ENCODE measurements at regions not wholly inside any gene's neighbourhood (a gene's known extent, or its start where the extent isn't known, plus 50 kb on each side); places are given as distances from the start of the nearest gene placed in this dataset.

DNA sequence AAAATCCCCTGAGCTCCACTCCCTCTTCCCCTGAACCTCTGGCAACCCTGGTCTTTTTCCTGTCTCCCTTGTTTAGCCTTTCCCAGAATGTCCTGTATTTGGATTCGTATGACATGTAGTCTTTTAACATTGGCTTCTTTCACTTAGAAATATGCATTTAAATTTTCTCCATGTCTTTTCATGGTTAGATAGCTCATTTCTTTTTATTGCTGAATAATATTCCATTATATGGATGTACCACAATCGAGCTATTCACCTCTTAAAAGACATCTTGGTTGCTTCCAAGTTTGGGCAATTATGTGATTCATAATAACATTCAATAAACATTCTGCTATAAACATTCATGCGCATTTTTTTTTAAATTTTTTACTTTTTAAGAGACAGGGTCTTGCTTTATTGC lies 99.6 kb upstream of the ZNF536 start:
- intact Hi-C loops (cut with DNase I), result no loop called here
- Histone ChIP-seq H3K27ac (ENCODE audit: low read length) (no peak overlapping the region), H3K27me3 (ENCODE audit: control insufficient read depth, insufficient read depth) (no peaks in the 10 kb centered on the region), H3K9me3 (ENCODE audit: control insufficient read depth, low read length) (no peaks in the 10 kb centered on the region), H3K4me1 (ENCODE audit: control insufficient read depth, insufficient read depth, low read length) (no peaks in the 10 kb centered on the region), H3K4me3 (ENCODE audit: low read length) (no peak overlapping the region)
- no peak for ATAC-seq
- WGBS, result 85% methylated on average over 3 of the region's 3 CpGs
- DNase-seq, result no peak

DNA sequence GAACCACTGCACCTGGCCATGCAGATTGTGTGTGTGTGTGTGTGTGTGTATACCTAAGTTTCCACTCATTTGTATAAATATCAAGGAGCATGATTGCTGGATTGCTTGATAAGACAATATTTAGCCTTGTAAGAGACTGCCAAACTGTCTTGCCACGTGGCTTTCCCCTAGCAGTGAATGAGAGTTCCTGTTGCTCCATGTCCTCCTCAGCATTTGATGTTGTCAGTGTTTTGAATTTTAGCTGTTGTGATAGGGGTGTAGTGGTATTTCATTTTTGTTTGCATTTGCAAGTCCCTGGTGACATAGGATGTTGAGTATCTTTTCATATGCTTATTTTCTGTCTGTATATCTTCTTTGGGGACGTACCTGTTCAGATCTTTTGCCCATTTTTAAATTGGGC lies 99.0 kb upstream of the ZNF536 start:
- ATAC-seq, result no peak
- H3K4me1 ChIP-seq (ENCODE audit: control insufficient read depth, insufficient read depth, low read length), result no peaks in the 10 kb centered on the region
- H3K27me3 ChIP-seq (ENCODE audit: control insufficient read depth, insufficient read depth), result no peaks in the 10 kb centered on the region
- H3K9me3 ChIP-seq (ENCODE audit: control insufficient read depth, low read length), result no peaks in the 10 kb centered on the region
- DNase-seq, result no peak
- H3K4me3 ChIP-seq (ENCODE audit: low read length), result no peak overlapping the region
- intact Hi-C loops (cut with DNase I), result no loop called here
- H3K27ac ChIP-seq (ENCODE audit: low read length), result no peak overlapping the region
- 74% methylated on average over 2 of the region's 2 CpGs for WGBS

GRCh38 chr19:30274987-30275386 lies 97.2 kb upstream of the ZNF536 start:
- DNase-seq (no peak), ATAC-seq (no peak)
- H3K27me3 ChIP-seq (ENCODE audit: control insufficient read depth, insufficient read depth), result no peaks in the 10 kb centered on the region
- H3K9me3 ChIP-seq (ENCODE audit: control insufficient read depth, low read length), result no peaks in the 10 kb centered on the region
- H3K4me3 ChIP-seq (ENCODE audit: low read length), result no peak overlapping the region
- 77% methylated on average over 3 of the region's 3 CpGs for WGBS
- intact Hi-C loops (cut with DNase I), result no loop called here
- H3K27ac ChIP-seq (ENCODE audit: low read length), result no peak overlapping the region
- H3K4me1 ChIP-seq (ENCODE audit: control insufficient read depth, insufficient read depth, low read length), result no peaks in the 10 kb centered on the region

GRCh38 chr19:30276011-30276882 lies 95.9 kb upstream of the ZNF536 start:
- no peaks in the 10 kb centered on the region for H3K4me1 ChIP-seq (ENCODE audit: control insufficient read depth, insufficient read depth, low read length)
- intact Hi-C loops (cut with DNase I), result no loop called here

DNA sequence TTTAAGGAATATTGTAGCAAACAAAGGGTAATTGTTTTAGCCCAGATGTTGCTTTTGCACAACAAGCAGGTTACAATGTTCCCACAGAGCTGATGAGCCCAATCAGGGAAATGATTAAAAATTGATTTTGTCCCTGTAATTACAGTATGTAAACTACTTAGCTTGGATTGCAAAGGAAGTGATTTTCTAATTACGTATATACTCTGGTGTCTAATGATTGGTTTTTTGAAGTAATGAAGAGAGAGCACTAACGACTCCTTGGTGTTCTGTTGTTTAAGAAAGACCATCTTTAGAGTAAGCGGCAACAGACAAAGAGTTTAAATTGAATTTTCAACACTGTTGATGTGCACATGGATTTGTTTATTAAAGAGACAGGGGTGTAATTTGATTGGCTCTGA lies 95.3 kb upstream of the ZNF536 start:
- Histone ChIP-seq H3K27ac (ENCODE audit: low read length) (no peak overlapping the region), H3K9me3 (ENCODE audit: control insufficient read depth, low read length) (no peaks in the 10 kb centered on the region), H3K4me1 (ENCODE audit: control insufficient read depth, insufficient read depth, low read length) (no peaks in the 10 kb centered on the region), H3K4me3 (ENCODE audit: low read length) (no peak overlapping the region), H3K27me3 (ENCODE audit: control insufficient read depth, insufficient read depth) (no peaks in the 10 kb centered on the region)
- no peak for DNase-seq
- ATAC-seq, result no peak
- intact Hi-C loops (cut with DNase I), result no loop called here
- WGBS, result 59% methylated on average over 3 of the region's 3 CpGs

More at GRCh38 chr19:30276011-30276882, 95.9 kb upstream of the ZNF536 start:
- no peaks in the 10 kb centered on the region for H3K27me3 ChIP-seq (ENCODE audit: control insufficient read depth, insufficient read depth)
- H3K4me3 ChIP-seq (ENCODE audit: low read length), result no peak overlapping the region
- H3K27ac ChIP-seq (ENCODE audit: low read length), result no peak overlapping the region
- no peaks in the 10 kb centered on the region for H3K9me3 ChIP-seq (ENCODE audit: control insufficient read depth, low read length)
- ATAC-seq, result no peak
- WGBS, result 42% methylated on average over 11 of the region's 11 CpGs
- DNase-seq, result no peak

DNA sequence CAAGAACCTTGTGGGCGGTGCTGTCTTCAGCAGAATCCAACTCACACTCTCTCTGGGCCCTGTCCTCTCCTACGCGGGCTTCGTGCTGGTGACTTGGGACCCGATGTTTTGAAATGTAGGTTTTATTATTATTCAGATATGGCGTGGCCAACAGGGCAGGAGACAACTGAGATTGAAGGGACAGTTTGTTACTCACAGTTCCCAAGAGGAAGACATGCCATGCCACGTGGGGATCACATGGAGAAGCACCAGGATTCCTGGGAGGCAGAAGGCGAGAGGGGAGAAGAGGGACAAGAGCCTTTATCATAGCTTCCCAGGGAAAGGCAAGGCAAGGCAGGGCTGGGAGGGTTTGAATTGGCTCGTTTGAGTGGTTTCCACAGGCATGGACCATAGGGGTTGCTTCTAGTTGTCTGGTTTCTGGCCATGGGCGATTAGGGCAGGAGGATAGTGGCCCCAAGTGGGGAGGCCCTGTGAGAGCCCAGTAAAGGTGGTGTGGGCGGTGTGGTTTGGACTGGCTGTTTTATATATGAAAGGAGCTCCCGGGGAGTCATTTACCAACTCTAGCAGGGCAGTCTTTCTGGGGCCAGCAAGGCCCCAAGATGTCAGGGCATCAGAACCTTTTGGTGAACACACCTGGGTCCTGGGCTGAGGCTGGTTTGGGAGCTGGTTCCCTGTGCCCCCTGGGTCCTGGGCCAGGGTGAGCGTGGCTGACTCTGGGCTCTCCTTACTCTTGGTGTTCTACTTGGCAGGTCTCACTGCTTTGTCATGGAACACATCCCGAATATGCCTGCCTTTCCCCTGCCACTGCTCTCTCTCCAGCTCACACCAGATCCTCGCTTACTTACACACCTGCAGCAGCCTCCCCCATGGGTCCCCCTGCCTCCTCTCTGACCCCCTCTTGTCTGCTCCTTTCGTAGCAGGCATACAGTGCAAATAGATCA lies 94.0 kb upstream of the ZNF536 start:
- no peak overlapping the region for H3K4me3 ChIP-seq (ENCODE audit: low read length)
- H3K4me1 ChIP-seq (ENCODE audit: control insufficient read depth, insufficient read depth, low read length), result no peaks in the 10 kb centered on the region
- H3K9me3 ChIP-seq (ENCODE audit: control insufficient read depth, low read length), result no peaks in the 10 kb centered on the region
- 82% methylated on average over 16 of the region's 16 CpGs for WGBS
- intact Hi-C loops (cut with DNase I), result no loop called here
- DNase-seq (no peak), ATAC-seq (no peak)
- no peaks in the 10 kb centered on the region for H3K27me3 ChIP-seq (ENCODE audit: control insufficient read depth, insufficient read depth)
- H3K27ac ChIP-seq (ENCODE audit: low read length), result no peak overlapping the region

GRCh38 chr19:30278882-30279254 lies 93.3 kb upstream of the ZNF536 start:
- 92% methylated on average over 9 of the region's 9 CpGs for whole genome bisulfite sequencing
- H3K4me3 ChIP-seq (ENCODE audit: low read length), result no peak overlapping the region
- intact Hi-C loops (cut with DNase I), result no loop called here
- no peak for ATAC-seq
- no peaks in the 10 kb centered on the region for H3K4me1 ChIP-seq (ENCODE audit: control insufficient read depth, insufficient read depth, low read length)
- H3K9me3 ChIP-seq (ENCODE audit: control insufficient read depth, low read length), result no peaks in the 10 kb centered on the region
- no peak overlapping the region for H3K27ac ChIP-seq (ENCODE audit: low read length)
- H3K27me3 ChIP-seq (ENCODE audit: control insufficient read depth, insufficient read depth), result no peaks in the 10 kb centered on the region
- no peak for DNase-seq

GRCh38 chr19:30280018-30280417 lies 92.2 kb upstream of the ZNF536 start:
- WGBS, result 86% methylated on average over 6 of the region's 6 CpGs
- DNase-seq (no peak), ATAC-seq (no peak)
- intact Hi-C loops (cut with DNase I), result no loop called here
- Histone ChIP-seq H3K27ac (ENCODE audit: low read length) (no peak overlapping the region), H3K4me3 (ENCODE audit: low read length) (no peak overlapping the region), H3K27me3 (ENCODE audit: control insufficient read depth, insufficient read depth) (no peaks in the 10 kb centered on the region), H3K4me1 (ENCODE audit: control insufficient read depth, insufficient read depth, low read length) (no peaks in the 10 kb centered on the region), H3K9me3 (ENCODE audit: control insufficient read depth, low read length) (no peaks in the 10 kb centered on the region)

- no peak for DNase-seq
- Histone ChIP-seq H3K27ac (ENCODE audit: low read length) (no peak overlapping the region), H3K27me3 (ENCODE audit: control insufficient read depth, insufficient read depth) (no peaks in the 10 kb centered on the region), H3K4me3 (ENCODE audit: low read length) (no peak overlapping the region), H3K4me1 (ENCODE audit: control insufficient read depth, insufficient read depth, low read length) (no peaks in the 10 kb centered on the region), H3K9me3 (ENCODE audit: control insufficient read depth, low read length) (no peaks in the 10 kb centered on the region)
- 84% methylated on average over 7 of the region's 7 CpGs for WGBS
- ATAC-seq, result no peak
- intact Hi-C loops (cut with DNase I), result no loop called here
Measured at GRCh38 chr19:30281906-30282305, 90.3 kb upstream of the ZNF536 start.

DNA sequence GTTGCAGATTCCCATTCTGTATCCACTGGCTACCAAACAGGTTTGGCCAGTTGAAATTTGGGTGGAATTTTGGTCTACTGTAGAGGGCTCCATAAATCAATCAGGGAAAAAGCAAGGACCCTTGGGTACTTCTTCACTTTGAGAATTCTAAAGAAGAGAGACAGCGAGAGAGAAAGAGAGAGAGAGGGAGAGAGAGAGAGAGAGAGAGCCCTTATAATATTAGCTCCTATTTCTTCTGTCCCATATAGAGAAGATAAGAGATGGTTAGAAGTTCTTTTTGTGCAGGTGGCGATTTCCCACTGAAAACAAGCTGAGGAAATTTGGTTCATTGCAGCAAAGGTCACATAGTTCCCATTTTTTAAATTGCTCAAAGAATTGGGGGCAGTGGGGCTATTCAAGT lies 88.6 kb upstream of the ZNF536 start:
- ATAC-seq, result no peak
- WGBS, result 75% methylated on average over 2 of the region's 2 CpGs

GRCh38 chr19:30284209-30284608 lies 88.0 kb upstream of the ZNF536 start:
- H3K27me3 ChIP-seq (ENCODE audit: control insufficient read depth, insufficient read depth), result no peaks in the 10 kb centered on the region
- no peaks in the 10 kb centered on the region for H3K4me1 ChIP-seq (ENCODE audit: control insufficient read depth, insufficient read depth, low read length)
- ATAC-seq, result no peak
- intact Hi-C loops (cut with DNase I), result no loop called here
- no peaks in the 10 kb centered on the region for H3K9me3 ChIP-seq (ENCODE audit: control insufficient read depth, low read length)
- no peak overlapping the region for H3K27ac ChIP-seq (ENCODE audit: low read length)
- no peak for DNase-seq
- no peak overlapping the region for H3K4me3 ChIP-seq (ENCODE audit: low read length)
- 73% methylated on average over 6 of the region's 6 CpGs for WGBS

More for the DNA sequence above, 88.6 kb upstream of the ZNF536 start:
- DNase-seq, result no peak
- intact Hi-C loops (cut with DNase I), result no loop called here
- Histone ChIP-seq H3K27me3 (ENCODE audit: control insufficient read depth, insufficient read depth) (no peaks in the 10 kb centered on the region), H3K4me3 (ENCODE audit: low read length) (no peak overlapping the region), H3K4me1 (ENCODE audit: control insufficient read depth, insufficient read depth, low read length) (no peaks in the 10 kb centered on the region), H3K27ac (ENCODE audit: low read length) (no peak overlapping the region), H3K9me3 (ENCODE audit: control insufficient read depth, low read length) (no peaks in the 10 kb centered on the region)
